HG03159 (cell line): ENCODE measurements at regions not wholly inside any gene's neighbourhood (a gene's known extent, or its start where the extent isn't known, plus 50 kb on each side); places are given as distances from the start of the nearest gene placed in this dataset.

Source experiments
- ATAC-seq: cut with Tn5 transposase; IDR thresholded peaks from one replicate; pipeline ENCODE4 v1.9.1; 2021; ENCODE audit warnings: mild to moderate bottlenecking, moderate library complexity; ENCODE audit not compliant: unreplicated experiment

DNA sequence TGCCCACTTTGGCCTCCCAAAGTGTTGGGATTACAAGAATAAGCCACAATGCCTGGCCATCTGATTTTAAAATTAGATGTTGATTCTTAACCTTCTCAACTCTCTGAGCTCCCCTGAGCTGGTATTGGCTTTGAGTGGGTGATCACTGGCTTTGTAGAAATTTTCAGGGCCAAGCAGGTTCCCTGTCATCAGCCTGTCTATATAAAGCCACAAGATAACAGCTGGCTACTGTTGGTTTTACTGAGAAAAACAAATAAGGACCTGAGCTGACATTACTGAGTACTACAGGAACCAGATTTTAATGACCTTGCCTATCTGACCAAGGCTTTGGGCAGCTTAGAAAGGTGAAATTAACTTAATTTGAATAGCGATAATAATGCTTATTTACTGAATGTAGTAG, 153.6 kb downstream of the MSX2 start:
- no peak for ATAC-seq

DNA sequence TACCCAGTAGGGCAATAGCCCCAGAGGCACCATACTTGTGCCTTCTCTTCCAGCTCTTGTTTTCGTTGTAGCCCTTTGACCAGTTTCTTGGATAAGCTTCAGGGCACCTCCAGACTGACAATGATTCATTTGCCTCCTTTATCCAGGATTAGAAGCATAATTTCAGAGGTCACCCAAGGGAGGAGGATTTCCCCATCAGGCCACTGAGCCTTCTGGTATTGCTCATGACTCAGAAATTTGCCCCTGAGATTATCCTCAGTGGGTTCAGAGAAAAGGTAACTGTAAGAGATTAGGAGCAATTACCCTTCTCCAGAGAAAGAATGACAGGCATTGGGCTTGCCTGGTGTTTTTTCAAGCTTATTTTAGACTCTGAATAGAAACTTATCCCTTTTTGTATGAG, 147.9 kb downstream of the MSX2 start:
- no peak for ATAC-seq

GRCh38 chr5:174852143-174852542, 127.8 kb downstream of the MSX2 start:
- ATAC-seq = no peak

DNA sequence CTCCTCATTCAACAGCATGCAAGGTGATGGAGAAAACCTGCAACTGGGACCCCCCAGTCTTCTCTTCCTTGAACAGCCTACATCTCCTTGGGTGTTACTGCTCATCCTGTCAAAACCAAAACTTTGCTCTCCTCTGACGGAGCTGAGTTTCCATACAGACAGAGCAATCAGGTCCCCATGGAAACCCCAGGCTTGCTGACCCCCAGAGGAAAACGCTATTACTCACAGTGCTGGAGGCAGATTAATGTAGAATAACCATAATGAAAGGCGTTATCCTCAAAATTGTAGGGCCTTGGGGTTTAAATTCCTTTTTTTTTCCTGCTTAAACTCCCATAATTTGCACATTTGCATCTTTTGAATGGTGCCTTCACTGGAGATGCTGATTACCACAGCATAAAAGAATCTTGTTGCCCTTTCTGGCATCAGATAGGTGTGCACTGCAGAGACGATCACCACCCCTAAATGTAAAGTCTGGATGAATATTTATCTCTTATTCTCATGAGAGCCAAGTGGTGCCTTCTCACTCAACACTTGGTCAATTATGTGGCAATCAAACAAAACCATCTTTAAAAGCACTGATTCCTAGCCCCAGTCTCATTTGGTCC, 126.3 kb downstream of the MSX2 start:
- ATAC-seq = no peak

DNA sequence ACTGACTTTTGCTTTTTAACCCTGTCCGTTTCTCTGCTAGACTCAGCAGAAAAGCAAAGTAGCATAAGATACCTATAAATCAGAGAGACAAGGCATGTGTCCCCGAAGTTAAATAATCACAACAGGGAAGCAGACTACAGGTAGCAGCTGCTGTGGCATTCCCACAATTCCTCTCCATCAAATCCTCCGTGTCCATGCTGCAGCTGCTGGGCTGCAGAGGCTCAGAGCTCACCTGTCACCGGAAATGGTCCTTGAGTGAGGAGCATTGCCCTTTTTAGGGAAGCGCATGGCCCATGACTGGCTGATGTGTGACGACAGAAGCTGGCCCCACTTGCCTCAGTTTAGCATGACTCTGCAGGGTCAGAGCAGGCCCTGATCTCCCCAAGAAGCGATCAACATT, 125.0 kb downstream of the MSX2 start:
- no peak for ATAC-seq

DNA sequence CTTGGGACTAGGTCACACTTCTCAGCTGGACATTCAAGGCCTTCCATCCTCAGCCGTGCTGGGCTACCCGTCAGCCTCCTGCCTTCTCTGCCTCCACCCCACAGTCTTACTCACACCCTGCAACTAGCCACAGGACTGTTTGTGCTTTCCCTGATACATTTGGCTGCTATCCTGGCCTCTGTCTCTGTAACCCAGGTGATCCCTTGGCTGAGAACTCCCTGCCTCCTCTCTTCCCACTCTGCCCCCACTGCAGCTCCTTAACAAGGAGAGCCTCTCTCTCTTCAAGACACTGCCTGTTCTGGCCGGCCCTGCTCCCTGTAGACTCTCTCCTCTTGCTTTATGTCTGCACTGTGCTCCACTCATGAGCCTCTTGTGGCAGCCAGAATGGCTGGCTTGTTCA, 120.6 kb downstream of the MSX2 start:
- ATAC-seq = no peak

- no peak for ATAC-seq
These were observed 119.2 kb downstream of the MSX2 start for GRCh38 chr5:174843263-174844250.

GRCh38 chr5:174840435-174840834, 116.1 kb downstream of the MSX2 start:
- no peak for ATAC-seq

DNA sequence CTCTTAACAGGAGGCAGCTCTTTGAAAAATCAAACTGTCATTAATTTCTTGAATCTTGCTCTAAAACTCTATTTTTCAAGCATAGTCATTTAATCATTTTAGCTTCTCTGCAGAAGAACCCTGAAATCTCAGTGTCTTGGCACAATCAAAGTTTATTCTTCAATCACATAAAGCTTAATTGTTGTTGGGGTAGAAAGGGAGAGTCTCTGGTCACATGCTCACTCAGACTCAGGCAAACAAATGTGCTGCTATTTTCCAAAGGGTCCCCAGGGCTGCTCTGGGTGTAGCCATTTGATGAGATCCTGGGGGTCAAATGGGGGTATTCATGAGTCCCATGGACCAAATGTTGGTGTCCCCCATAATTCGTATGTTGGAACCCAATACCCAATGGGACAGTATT, 114.8 kb downstream of the MSX2 start:
- no peak for ATAC-seq

DNA sequence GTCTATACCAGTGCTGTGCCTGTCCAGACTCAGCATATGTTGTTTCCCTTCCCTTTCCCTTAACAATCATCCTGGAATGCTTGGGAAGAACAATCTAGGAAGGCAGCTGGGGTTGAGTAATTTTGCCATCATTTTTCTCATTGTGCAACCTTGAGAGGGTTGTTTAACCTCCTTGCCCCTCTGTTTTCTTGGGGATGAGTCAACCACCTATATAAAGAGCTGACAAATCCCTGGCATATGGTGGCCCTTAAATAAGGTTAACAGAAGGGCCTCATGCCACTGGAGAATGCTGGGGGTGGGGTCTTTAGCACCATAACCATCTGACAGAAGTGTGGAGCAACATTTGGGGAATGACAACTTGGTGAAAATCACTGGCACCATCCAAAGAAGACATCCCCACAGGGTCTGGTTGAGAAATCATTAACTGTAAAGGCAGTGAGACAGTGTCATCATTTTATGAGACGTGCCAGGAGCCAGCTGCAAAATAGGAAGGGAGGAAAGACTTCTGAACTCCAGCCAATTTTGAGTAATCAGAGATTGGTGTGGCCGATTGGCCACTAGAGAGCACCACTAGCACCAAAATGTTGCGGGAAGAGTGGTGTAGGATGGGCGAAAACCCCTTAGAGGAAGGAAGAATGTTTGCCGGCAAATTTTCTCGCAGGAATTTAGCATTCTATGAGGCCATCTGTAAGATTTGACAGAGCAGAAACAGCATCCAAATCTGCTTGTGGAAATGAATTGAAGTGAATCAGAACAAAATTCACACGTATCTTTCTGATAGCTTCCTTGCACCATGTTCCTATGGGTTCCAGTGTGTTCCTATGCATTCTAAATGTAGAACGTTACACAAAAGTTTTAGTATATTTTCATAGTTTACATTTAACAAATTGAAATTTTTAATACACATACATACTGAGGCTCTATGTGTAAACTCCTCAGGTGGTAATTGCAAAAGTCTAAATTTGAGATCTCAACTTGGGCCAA, 113.8 kb downstream of the MSX2 start:
- ATAC-seq = no peak

- ATAC-seq = no peak
These were observed 109.7 kb downstream of the MSX2 start for GRCh38 chr5:174834081-174834480.

DNA sequence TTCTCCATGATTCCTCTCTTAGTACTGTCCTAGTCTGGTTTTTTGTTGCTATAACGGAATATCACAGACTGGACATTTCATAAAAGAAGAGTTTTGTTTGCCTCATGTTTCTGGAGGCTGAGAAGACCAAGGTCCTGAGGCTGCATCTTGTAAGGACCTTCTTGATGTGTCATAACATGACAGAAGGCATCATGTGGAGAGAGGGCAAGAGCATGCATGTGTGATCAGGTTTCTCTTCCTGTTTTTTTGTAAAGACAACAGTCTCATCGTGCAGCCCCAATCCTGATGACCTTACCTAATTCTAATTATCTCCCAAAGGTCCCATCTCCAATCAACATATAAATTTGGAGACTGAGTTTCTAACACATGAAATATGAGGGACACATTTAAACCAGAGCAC, 108.4 kb downstream of the MSX2 start:
- ATAC-seq = no peak

GRCh38 chr5:174832025-174832424, 107.6 kb downstream of the MSX2 start:
- no peak for ATAC-seq

- no peak for ATAC-seq
These were observed 106.8 kb downstream of the MSX2 start for GRCh38 chr5:174831031-174831660.

DNA sequence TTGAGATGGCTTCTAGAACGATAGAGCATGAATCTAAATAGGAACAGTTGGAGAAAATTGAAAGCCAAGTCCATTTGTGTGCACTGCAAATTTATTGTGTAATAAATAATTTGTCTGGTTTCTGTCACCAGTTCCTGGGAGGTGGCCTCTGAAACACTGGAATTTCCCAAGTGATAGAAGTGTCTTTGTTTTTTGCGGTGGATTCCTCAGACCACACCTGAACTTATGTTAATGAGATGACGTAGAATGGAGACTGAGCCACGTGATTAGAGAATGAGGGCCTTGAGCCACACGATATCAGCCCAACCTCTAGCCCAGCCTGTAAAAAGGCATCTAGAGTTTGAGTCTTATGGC, 105.1 kb downstream of the MSX2 start:
- ATAC-seq = no peak

GRCh38 chr5:174828804-174829510, 104.6 kb downstream of the MSX2 start:
- ATAC-seq = no peak

DNA sequence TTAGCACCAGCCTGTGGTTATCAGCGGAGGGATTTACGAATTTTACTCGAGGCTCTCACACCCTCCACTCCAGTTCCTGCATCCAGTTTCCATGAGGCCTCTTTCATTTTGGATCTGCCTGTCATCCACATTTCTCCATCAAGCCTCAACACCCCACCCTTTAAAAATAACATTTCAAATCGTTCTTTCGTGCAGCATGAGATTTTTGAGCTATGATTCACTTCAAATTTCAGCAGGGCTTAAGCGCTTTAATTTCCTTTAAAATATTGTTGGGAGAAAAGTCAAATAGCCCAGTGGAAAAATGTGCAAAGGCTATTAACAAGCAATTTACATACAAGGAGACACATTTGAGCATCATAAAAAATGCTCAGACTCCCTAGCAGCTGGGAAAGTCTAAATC, 103.2 kb downstream of the MSX2 start:
- ATAC-seq = no peak

DNA sequence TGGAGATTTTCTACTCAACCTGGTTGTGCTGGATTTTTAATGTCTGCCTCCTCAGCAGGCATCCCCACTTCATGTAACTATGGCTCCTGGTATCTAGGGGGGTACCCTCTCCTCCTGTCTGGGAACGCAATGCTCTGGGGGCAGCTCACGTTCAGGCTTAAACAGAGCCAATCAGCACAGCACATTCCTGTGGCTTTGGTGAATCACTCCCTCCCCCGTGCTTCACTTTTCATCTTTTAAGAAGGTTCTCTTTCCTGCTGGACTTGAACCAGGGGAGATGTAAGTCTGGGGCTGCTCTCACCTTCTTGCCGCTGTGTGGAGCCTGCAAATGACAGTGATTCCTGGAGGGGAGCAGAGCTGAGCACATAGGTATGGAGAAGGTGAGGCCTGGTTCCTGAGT, 101.2 kb downstream of the MSX2 start:
- no peak for ATAC-seq

- no peak for ATAC-seq
These were observed 94.0 kb downstream of the MSX2 start for GRCh38 chr5:174818430-174818829.

- no peak for ATAC-seq
These were observed 93.2 kb downstream of the MSX2 start for GRCh38 chr5:174817610-174818009.
